SU-DHL-6 (cell line): ENCODE measurements at regions not wholly inside any gene's neighbourhood (a gene's known extent, or its start where the extent isn't known, plus 50 kb on each side); places are given as distances from the start of the nearest gene placed in this dataset.

ENCODE experiments used
- H2AFZ ChIP-seq: fragments of 200-600 bp; sonication (generic); 2 replicates; pipeline ENCODE4 v1.6.1; 2014; ENCODE audit warnings: low read depth, mild to moderate bottlenecking, moderate library complexity, mixed read lengths, antibody characterized with exemption, low read length; ENCODE audit not compliant: severe bottlenecking
- H3F3A ChIP-seq: fragments of 200-600 bp; shearing (Covaris generic); 2 replicates; pipeline ENCODE4 v1.6.0; 2016; ENCODE audit warnings: antibody characterized with exemption, mild to moderate bottlenecking; ENCODE audit not compliant: insufficient read depth
- H3K27ac ChIP-seq: fragments of 200-600 bp; sonication (generic); 2 replicates; pipeline ENCODE4 v1.5.1; 2016; ENCODE audit warnings: low read depth, mild to moderate bottlenecking, low read length, moderate library complexity, mixed read lengths
- H3K27me3 ChIP-seq: fragments of 200-600 bp; sonication (generic), shearing (Covaris generic); 2 replicates; pipeline ENCODE4 v1.6.0; 2014; ENCODE audit warnings: mild to moderate bottlenecking, low read length
- H3K36me3 ChIP-seq: fragments of 200-600 bp; sonication (generic); 2 replicates; pipeline ENCODE4 v1.6.1; 2014; ENCODE audit warnings: mild to moderate bottlenecking, low read length, mixed read lengths
- H3K4me2 ChIP-seq: fragments of 300-600, 200-600 bp; shearing (Covaris generic), sonication (generic); 2 replicates; pipeline ENCODE4 v1.6.0; 2014; ENCODE audit warnings: low read length, low read depth, mild to moderate bottlenecking; ENCODE audit not compliant: poor library complexity, severe bottlenecking
- H3K4me3 ChIP-seq: fragments of 200-600 bp; sonication (generic); 2 replicates; pipeline ENCODE4 v1.5.1; 2014; ENCODE audit warnings: antibody characterized with exemption, low read length, mild to moderate bottlenecking, mixed read lengths; ENCODE audit not compliant: insufficient read depth, poor library complexity, severe bottlenecking
- H3K79me2 ChIP-seq: fragments of 200-600 bp; sonication (generic); 2 replicates; pipeline ENCODE4 v1.6.1; 2014; ENCODE audit warnings: mild to moderate bottlenecking, low read length, moderate library complexity; ENCODE audit not compliant: insufficient read depth
- H3K9ac ChIP-seq: fragments of 200-600 bp; sonication (generic); 2 replicates; pipeline ENCODE4 v1.7.0; 2014; ENCODE audit warnings: mild to moderate bottlenecking, low read length
- H3K9me2 ChIP-seq: fragments of 200-600 bp; sonication (generic); replicated peaks from 2 replicates; pipeline ENCODE4 v1.6.1; 2014; ENCODE audit warnings: low read length; ENCODE audit not compliant: insufficient read depth
- H3K9me3 ChIP-seq: fragments of 200-600 bp; sonication (generic); 2 replicates; pipeline ENCODE4 v1.6.1; 2014; ENCODE audit warnings: low read length, mixed read lengths; ENCODE audit not compliant: insufficient read depth
- H4K20me1 ChIP-seq: fragments of 200-600 bp; sonication (generic); 2 replicates; pipeline ENCODE4 v1.6.1; 2014; ENCODE audit warnings: low read depth, mild to moderate bottlenecking, antibody characterized with exemption, low read length, moderate library complexity, mixed read lengths
- EZH2phosphoT487 ChIP-seq: fragments of 200-600 bp; sonication (generic), shearing (Covaris generic); conservative IDR thresholded peaks from 2 replicates; pipeline ENCODE4 v1.6.1; 2018; ENCODE audit warnings: mild to moderate bottlenecking, antibody characterized with exemption, low read length, moderate library complexity, mixed read lengths
- TF ChIP-seq, protein P1 (sequence below): fragments of 200-600 bp; sonication (generic); IDR thresholded peaks from one replicate; pipeline ENCODE4 v1.5.1; 2017; ENCODE audit warnings: antibody characterized with exemption, mild to moderate bottlenecking, low read length, moderate library complexity; ENCODE audit not compliant: insufficient read depth, poor library complexity, severe bottlenecking

DNA sequence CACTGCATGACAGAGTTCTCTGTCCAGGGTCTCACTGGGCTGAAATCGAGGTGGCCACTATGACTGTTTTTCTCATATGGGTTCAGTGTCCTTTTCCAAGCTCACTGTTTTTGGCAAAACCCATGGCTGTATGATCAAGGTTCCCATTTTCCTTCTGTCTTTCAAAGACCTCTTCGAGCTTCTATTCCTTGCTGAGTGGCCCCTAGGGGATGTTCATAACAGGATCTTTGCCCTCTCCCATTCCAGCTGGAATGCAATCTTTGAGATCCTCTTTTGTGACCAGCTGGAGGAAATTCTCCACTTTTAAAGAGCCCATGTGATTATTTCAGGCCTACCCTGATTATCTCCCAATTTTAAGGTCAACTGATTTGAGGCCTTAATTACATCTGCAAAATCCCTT is 572.5 kb upstream of the SLC10A2 start:
- no peak overlapping the region for H3K9ac ChIP-seq
- H3K79me2 ChIP-seq: no peaks in the 10 kb centered on the region
- H3F3A ChIP-seq: no peaks in the 10 kb centered on the region
- no peaks in the 10 kb centered on the region for H3K9me3 ChIP-seq
- H3K9me2 ChIP-seq: no peaks in the 10 kb centered on the region
- no peaks in the 10 kb centered on the region for H4K20me1 ChIP-seq
- no peak overlapping the region for H3K27ac ChIP-seq
- TF ChIP-seq, protein P1, sequence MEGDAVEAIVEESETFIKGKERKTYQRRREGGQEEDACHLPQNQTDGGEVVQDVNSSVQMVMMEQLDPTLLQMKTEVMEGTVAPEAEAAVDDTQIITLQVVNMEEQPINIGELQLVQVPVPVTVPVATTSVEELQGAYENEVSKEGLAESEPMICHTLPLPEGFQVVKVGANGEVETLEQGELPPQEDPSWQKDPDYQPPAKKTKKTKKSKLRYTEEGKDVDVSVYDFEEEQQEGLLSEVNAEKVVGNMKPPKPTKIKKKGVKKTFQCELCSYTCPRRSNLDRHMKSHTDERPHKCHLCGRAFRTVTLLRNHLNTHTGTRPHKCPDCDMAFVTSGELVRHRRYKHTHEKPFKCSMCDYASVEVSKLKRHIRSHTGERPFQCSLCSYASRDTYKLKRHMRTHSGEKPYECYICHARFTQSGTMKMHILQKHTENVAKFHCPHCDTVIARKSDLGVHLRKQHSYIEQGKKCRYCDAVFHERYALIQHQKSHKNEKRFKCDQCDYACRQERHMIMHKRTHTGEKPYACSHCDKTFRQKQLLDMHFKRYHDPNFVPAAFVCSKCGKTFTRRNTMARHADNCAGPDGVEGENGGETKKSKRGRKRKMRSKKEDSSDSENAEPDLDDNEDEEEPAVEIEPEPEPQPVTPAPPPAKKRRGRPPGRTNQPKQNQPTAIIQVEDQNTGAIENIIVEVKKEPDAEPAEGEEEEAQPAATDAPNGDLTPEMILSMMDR: no peak
- TF ChIP-seq EZH2phosphoT487: no peak
- H2AFZ ChIP-seq: no peak overlapping the region
- no peak overlapping the region for H3K4me2 ChIP-seq
- no peaks in the 10 kb centered on the region for H3K36me3 ChIP-seq
- H3K4me3 ChIP-seq: no peak overlapping the region
- no peaks in the 10 kb centered on the region for H3K27me3 ChIP-seq

DNA sequence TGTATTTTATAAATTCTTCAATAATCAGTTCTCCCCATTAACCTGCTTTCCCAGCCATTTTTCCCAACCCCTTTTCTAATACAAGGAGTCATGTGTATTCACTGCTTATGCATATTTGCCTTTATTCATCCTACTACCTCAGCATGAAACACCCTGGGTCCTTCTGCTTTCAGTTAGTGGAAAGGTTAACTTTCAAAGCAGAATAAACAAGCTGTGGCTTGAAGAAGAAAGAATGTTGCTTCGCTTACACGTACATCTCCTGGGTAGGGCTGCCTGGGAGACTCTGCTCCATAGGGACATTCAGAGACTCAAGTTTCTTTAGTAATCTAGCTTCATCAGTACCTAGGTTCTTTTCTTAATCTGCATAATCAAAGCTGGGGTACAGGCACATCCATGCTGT is 567.8 kb upstream of the SLC10A2 start:
- H3F3A ChIP-seq: no peaks in the 10 kb centered on the region
- H3K36me3 ChIP-seq: no peaks in the 10 kb centered on the region
- H3K9me2 ChIP-seq: no peaks in the 10 kb centered on the region
- no peak overlapping the region for H3K27ac ChIP-seq
- no peaks in the 10 kb centered on the region for H3K79me2 ChIP-seq
- H4K20me1 ChIP-seq: no peaks in the 10 kb centered on the region
- H3K9me3 ChIP-seq: no peaks in the 10 kb centered on the region
- no peak overlapping the region for H3K4me3 ChIP-seq
- H2AFZ ChIP-seq: no peak overlapping the region
- H3K9ac ChIP-seq: no peak overlapping the region
- TF ChIP-seq, protein P1: no peak
- no peak for TF ChIP-seq EZH2phosphoT487
- no peaks in the 10 kb centered on the region for H3K27me3 ChIP-seq
- no peak overlapping the region for H3K4me2 ChIP-seq

DNA sequence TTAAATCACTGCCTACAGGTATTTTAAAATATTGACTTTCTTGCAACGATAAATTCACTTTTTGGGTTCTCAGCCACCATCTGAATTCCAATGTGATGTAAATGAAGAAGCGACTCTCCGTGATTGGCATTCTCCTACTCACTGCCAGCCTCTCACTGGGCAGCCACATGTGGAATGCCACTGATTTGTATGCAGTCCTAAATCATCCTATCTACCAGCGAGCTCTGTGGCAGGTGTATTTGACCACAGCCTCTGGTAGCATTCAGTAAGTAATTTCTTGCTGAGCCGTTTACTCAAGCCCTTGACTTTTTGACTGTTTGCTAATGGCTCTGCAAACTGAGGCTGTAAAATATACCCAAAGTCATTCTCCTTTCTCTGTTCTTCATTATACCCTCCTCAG is 559.0 kb upstream of the SLC10A2 start:
- Histone ChIP-seq H3K9me3 (no peaks in the 10 kb centered on the region), H3K27me3 (no peaks in the 10 kb centered on the region; the same call in 1 of the 2 replicates), H4K20me1 (no peaks in the 10 kb centered on the region; the same call in 1 of the 2 replicates), H3K4me2 (no peak overlapping the region), H3K27ac (no peak overlapping the region), H3K36me3 (no peaks in the 10 kb centered on the region), H3K9me2 (no peaks in the 10 kb centered on the region), H2AFZ (no peak overlapping the region), H3F3A (no peaks in the 10 kb centered on the region), H3K4me3 (no peak overlapping the region), H3K79me2 (no peaks in the 10 kb centered on the region), H3K9ac (no peak overlapping the region)
- TF ChIP-seq, protein P1: no peak
- TF ChIP-seq EZH2phosphoT487: no peak
